ENCODE measurements at regions not wholly inside any gene's neighbourhood (a gene's known extent, or its start where the extent isn't known, plus 50 kb on each side); places are given as distances from the start of the nearest gene placed in this dataset.

GRCh38 chr1:87568005-87568404 lies 239.3 kb downstream of the LMO4 start:
- no peak for DNase-seq

- no peak for DNase-seq
Measured at GRCh38 chr1:87568911-87569310, 240.2 kb downstream of the LMO4 start.

GRCh38 chr1:87572008-87572407 lies 243.3 kb downstream of the LMO4 start:
- no peak for DNase-seq

- no peak for DNase-seq
Measured at GRCh38 chr1:87572891-87573290, 244.2 kb downstream of the LMO4 start.

DNA sequence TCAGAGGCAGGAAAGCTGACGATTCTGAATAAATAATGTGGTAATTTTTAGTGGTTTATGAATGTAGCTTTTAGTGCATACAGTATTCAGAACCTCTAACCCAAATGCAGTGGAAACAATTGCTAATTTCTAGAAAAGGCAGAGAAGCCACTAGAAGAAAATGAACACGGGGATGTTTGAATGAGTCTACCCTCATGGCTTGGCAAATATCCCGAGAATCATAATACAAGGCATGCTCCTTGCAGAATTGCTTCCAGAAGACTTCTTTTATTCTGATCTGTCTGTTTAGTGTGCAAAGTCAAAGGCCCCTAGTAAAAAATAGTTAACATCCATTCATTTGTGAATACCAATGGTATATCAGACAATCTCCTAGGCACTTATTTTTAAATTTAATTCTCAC lies 246.8 kb downstream of the LMO4 start:
- no peak for DNase-seq

DNA sequence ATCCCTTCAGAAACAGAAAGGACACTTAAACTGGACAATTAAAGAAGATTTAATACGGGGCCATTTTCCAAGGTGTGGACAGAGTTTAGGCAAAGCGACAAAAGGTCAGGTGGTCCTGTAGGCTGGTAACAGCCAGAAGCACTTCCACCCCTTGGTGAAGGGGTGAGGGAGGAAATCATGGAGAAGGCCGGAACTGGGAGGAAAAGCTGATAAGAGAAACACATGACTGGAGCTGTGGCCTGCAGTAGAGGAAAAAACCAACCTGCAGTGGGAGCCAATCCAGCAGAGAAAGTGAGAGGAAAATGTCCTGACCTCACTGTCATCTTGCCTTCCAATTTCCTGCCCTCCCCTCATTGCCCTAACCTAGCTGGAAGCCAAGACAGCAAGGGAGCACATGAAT lies 249.8 kb downstream of the LMO4 start:
- DNase-seq = no peak

GRCh38 chr1:87583459-87583858 lies 254.8 kb downstream of the LMO4 start:
- DNase-seq = no peak

DNA sequence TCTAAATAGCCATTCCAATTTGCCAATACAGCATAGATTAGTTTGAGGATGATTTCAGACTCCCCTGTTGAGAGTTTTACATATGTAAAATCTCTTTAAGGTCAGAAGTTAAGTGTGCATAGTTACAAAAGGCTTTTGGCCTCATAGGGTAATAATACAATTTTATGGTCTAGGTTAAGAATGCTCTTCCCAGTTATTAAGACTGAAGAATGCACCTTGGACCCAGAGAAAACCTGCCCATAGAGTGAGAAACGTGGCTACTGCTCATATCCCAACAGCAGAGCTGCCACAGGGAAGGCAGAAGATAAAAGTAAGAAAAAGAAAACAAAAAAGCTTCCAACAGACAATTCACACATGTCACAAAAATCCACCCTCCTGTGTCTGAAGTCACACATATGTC lies 255.9 kb downstream of the LMO4 start:
- no peak for DNase-seq

DNA sequence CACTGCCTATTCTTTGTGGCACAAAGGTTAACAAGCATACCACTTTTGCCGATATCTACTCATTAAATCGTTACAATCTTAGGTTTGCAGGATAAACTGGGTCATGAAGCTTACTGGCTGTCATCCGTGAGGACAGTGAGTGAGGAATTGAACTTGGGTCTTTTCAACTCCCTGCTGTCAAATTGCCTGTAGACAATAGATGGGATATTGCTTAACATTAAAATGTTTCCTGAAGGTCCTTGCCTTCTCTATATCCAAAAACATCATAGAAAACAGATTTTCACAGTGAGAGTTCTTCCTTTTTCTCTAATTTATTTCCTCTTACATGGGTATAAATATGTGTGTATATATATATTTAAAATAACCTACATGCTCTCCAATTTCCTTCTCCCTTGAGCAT lies 257.8 kb downstream of the LMO4 start:
- no peak for DNase-seq

GRCh38 chr1:87588495-87588894 lies 259.8 kb downstream of the LMO4 start:
- no peak for DNase-seq

DNA sequence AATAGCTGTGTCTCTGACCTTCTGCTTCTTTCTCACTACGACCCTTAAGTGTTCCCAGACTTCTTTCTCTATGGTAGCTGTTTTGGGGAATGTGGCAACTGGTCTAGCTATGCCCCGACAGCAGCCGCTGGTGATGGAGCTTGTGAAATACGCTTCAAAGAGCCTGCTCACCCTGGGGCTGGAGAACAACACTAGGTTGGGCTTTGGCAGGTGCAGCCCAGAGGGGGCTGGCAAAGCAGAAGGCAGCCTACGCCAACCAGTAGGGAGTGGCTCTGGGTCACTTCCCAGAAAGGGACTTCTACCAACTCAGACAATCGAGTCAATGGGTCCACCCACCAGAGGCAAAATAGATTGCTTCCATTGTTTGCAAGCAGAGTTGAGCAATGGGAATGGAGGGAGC lies 262.8 kb downstream of the LMO4 start:
- DNase-seq = no peak

- no peak for DNase-seq
Measured at GRCh38 chr1:87592156-87592555, 263.5 kb downstream of the LMO4 start.

DNA sequence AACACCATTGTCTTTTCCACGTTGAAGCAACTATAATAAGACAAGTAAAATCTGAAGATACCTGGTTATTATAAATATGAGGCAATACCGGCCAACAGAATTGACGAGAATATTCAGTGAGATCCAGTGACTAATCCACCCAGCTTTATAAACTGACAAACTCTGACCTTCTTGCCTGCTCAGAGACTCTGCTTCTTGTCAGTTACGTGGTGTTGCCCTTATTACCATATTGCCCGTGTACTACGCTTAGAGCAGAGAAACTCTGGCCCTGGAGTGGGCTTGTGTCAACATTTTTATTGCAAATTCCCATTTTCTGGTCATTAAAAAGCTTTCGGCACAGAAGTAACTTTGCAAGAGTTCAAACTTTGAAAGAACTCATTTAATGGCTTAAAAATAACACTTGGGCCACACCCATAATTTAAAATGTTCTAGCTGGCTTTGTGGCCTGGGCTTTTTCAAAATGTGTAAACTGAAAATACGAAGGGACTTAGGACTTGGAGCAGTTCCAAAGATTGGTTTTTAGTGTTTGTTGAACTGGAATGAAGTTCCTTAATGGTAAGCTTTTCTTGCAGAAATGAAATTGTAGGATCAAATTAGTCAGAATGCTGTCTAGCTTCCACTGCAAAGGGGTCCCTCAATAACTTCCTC lies 266.2 kb downstream of the LMO4 start:
- no peak for DNase-seq

- no peak for DNase-seq
Measured at GRCh38 chr1:87595384-87595781, 266.7 kb downstream of the LMO4 start.

GRCh38 chr1:87598429-87598828 lies 269.7 kb downstream of the LMO4 start:
- no peak for DNase-seq

- DNase-seq = no peak
Measured at GRCh38 chr1:87599569-87599968, 270.9 kb downstream of the LMO4 start.

DNA sequence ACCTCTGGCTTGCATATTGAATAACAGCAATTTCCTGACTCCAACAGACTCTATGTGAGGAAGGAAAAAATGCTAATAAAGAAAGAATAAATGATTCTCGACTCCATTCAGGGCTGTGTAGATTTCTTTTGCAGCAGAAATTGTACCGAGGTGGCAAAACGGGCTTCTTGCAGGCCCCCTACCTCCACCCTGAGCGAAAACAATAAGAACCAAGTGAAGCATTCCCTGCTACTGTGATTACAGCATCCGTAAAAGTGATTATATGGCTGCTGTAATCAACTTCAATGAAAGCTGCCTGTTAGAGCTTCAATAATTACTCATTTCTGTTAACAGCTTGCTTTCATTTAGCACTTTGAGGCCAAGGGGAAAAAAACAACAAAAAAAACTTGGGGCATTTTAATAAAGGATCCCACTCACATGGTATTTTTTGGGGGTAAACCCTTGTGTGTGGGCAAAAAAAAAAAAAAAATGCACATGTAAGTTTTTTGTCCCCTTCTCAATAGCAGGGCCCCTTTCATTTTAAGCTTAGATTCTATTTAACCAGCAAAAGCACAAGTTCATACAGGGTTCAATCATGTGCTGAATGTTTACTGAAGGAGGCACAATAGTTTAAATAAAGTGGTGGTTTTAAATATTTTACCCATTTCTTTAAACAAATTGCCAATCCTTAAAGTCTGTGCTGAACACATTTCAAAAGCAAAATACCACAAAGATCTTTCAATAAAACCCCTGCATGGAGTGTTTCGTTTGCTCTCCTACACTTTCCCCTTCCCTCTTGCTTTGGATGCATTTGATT lies 271.6 kb downstream of the LMO4 start:
- no peak for DNase-seq

GRCh38 chr1:87600854-87601253 lies 272.2 kb downstream of the LMO4 start:
- no peak for DNase-seq

- DNase-seq = no peak
Measured at GRCh38 chr1:87603626-87604025, 274.9 kb downstream of the LMO4 start.

DNA sequence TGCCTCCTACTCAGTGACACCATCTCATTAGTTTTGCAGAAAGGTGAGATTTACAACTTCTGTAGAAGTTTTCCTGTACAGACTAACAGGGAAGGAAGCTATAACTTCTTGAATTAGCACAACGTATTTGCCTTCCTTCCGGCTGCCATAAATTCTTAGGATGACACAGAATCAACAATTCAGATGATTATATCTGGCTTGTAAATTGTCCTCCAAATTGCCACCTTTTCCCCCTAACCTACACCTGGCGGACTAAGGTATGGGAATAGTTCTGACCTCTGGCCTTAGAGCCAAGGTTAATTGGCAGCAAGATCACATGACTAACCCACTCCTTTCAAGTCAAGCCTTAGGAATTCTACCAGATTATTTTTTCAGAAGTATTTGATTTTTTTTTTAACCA lies 284.3 kb downstream of the LMO4 start:
- DNase-seq = no peak

DNA sequence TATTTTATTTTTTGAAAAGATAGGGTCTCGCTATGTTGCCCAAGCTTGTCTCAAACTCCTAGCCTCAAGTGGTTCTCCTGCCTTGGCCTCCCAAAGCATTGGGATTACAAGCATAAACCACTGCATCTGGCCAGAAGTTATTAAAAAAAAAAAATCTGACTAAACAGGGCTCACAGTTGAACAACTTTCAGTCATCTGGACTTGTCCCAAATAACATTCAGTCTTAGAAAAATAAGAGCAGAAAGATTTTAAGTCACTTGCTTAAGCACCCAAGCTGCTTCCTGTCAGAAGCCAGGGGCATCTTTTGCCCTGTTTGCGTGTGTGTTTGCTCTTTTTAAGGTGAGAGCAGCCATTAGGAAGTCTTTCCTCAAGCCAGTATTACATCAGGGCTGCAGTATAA lies 286.8 kb downstream of the LMO4 start:
- DNase-seq = no peak

DNA sequence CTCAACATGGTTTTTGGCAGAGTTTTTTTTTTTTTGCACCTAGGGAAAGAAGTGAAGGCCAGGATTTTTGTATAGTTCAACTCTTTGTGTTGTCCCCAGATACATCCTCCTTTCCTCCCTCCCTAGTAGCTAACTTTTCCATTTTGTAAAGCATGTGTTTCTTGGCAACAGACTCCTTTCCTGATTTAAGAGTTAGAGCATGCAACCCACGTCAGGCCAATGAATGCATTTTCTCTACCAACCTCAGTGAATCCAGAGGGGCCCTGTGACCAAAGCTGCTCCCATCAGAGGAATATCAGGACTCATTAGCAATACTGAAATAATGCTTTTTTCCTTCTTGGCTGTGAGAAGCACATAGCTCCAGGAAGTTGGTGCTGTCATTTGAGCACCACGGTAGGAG lies 287.2 kb downstream of the LMO4 start:
- no peak for DNase-seq

DNA sequence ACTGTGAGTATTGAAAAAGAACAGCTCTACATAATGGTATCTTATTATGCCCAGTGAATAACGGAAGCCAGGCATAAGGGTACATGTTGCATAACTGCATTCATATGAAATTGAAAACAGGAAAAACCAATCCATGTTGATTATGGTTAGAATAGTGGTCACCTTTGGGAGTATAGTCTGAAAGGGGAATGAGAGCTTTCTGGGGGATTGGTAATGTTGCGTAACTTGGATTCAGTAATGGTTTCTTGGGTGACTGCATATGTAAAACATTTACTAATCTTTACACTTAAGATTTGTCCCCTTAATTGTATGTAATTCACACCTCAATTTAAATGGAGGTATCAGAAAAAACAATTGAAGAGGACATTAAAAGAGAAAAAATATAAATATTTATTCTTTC lies 292.1 kb downstream of the LMO4 start:
- DNase-seq = no peak

DNA sequence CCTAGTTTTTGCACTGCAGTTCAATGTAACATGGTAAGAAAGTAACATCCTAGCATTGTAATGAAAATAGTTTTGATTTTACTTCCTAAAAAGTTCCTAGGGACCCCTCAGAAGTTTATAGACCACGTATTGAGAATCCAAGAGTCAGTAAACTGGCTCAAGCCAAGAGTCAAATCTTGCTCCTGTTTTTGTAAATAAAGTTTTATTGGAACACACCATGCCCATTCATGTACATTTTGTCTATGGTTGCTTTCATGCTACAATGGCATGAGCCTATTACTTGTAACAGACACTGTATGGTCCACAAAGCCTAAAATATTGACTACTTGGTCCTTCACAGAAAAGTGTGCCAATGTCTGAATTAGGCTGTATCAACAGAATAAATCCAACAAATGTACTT lies 301.0 kb downstream of the LMO4 start:
- no peak for DNase-seq

- no peak for DNase-seq
Measured at GRCh38 chr1:87632232-87632631, 303.6 kb downstream of the LMO4 start.

Measured in stimulated activated CD8-positive, alpha-beta memory T cell treated with anti-CD3 and anti-CD28 coated beads, Interleukin-4, amount 100 ng/mL, for 48 hours (primary cell).